HG03342 (cell line): ENCODE measurements at regions not wholly inside any gene's neighbourhood (a gene's known extent, or its start where the extent isn't known, plus 50 kb on each side); places are given as distances from the start of the nearest gene placed in this dataset.

Experiments
- ATAC-seq: cut with Tn5 transposase; IDR thresholded peaks from one replicate; pipeline ENCODE4 v1.9.1; 2021; ENCODE audit warnings: mild to moderate bottlenecking, moderate library complexity; ENCODE audit not compliant: unreplicated experiment

- ATAC-seq = no peak
These were observed 380.7 kb upstream of the SYT1 start for GRCh38 chr12:78483767-78484315.

- ATAC-seq = no peak
These were observed 374.6 kb upstream of the SYT1 start for GRCh38 chr12:78489990-78490389.

GRCh38 chr12:78490861-78491260 lies 373.7 kb upstream of the SYT1 start:
- no peak for ATAC-seq

- no peak for ATAC-seq
These were observed 369.7 kb upstream of the SYT1 start for GRCh38 chr12:78494911-78495310.

GRCh38 chr12:78501825-78502224 lies 362.7 kb upstream of the SYT1 start:
- no peak for ATAC-seq

GRCh38 chr12:78519422-78519821 lies 345.2 kb upstream of the SYT1 start:
- no peak for ATAC-seq

GRCh38 chr12:78530100-78530765 lies 334.3 kb upstream of the SYT1 start:
- ATAC-seq = no peak

GRCh38 chr12:78531831-78532458 lies 332.6 kb upstream of the SYT1 start:
- ATAC-seq = no peak

- ATAC-seq = no peak
These were observed 330.3 kb upstream of the SYT1 start for GRCh38 chr12:78534311-78534710.

- no peak for ATAC-seq
These were observed 323.8 kb upstream of the SYT1 start for GRCh38 chr12:78540606-78541336.

GRCh38 chr12:78550831-78551230 lies 313.7 kb upstream of the SYT1 start:
- ATAC-seq = no peak

GRCh38 chr12:78555802-78556201 lies 308.8 kb upstream of the SYT1 start:
- ATAC-seq = no peak

GRCh38 chr12:78556651-78557050 lies 307.9 kb upstream of the SYT1 start:
- ATAC-seq = no peak

- ATAC-seq = no peak
These were observed 305.2 kb upstream of the SYT1 start for GRCh38 chr12:78559416-78559815.

GRCh38 chr12:78559886-78560285 lies 304.7 kb upstream of the SYT1 start:
- ATAC-seq = no peak

GRCh38 chr12:78560633-78561032 lies 303.9 kb upstream of the SYT1 start:
- no peak for ATAC-seq

- ATAC-seq = no peak
These were observed 302.0 kb upstream of the SYT1 start for GRCh38 chr12:78562368-78563205.

- no peak for ATAC-seq
These were observed 300.7 kb upstream of the SYT1 start for GRCh38 chr12:78563826-78564225.

- no peak for ATAC-seq
These were observed 298.1 kb upstream of the SYT1 start for GRCh38 chr12:78566456-78566855.

- no peak for ATAC-seq
These were observed 296.1 kb upstream of the SYT1 start for GRCh38 chr12:78568321-78569020.
